WTC11 (cell line): ENCODE measurements at regions not wholly inside any gene's neighbourhood (a gene's known extent, or its start where the extent isn't known, plus 50 kb on each side); places are given as distances from the start of the nearest gene placed in this dataset.

Experiments used
- ATAC-seq: fragments of 200-7000 bp; cut with Tn5 transposase; 2 replicates; pipeline ENCODE4 v1.10.0; 2021; ENCODE audit warnings: mild to moderate bottlenecking, moderate library complexity
- CTCF ChIA-PET: fragments of 300-600 bp; sonication (Branson Sonifier 250); formaldehyde crosslinking; loops from one replicate; lab custom pipeline; 2021; ENCODE audit warnings: antibody characterized with exemption; lab: Charles Lee
- POLR2A ChIA-PET: fragments of 350-600 bp; sonication (Branson Sonifier 250); formaldehyde crosslinking; loops from one replicate; lab custom pipeline; 2021; ENCODE audit warnings: antibody characterized with exemption; lab: Charles Lee
- DNase-seq: peaks from one replicate; pipeline ENCODE4 v3.0.0; 2021; ENCODE audit warnings: low spot score
- H3K27ac Mint-ChIP-seq: 2 replicates; pipeline ENCODE4 v1.8.0; 2021; ENCODE audit warnings: mixed read lengths
- H3K27me3 Mint-ChIP-seq: 2 replicates; pipeline ENCODE4 v1.8.0; 2021; ENCODE audit warnings: low read depth, mild to moderate bottlenecking, moderate library complexity, mixed read lengths
- H3K36me3 Mint-ChIP-seq: 2 replicates; pipeline ENCODE4 v1.8.0; 2021; ENCODE audit warnings: mixed read lengths
- H3K4me1 Mint-ChIP-seq: 2 replicates; pipeline ENCODE4 v1.8.0; 2022; ENCODE audit warnings: mixed read lengths
- H3K4me3 Mint-ChIP-seq: 2 replicates; pipeline ENCODE4 v1.8.0; 2021; ENCODE audit warnings: mild to moderate bottlenecking, moderate library complexity, mixed read lengths
- H3K9me3 Mint-ChIP-seq: 2 replicates; pipeline ENCODE4 v1.8.0; 2021; ENCODE audit warnings: mixed read lengths
- AFF4 ChIP-seq: sonication (generic); formaldehyde crosslinking; IDR thresholded peaks from 2 replicates; pipeline ENCODE4 v1.8.1; 2023; ENCODE audit warnings: mild to moderate bottlenecking, missing genetic modification reagents, borderline replicate concordance
- AR ChIP-seq: fragments of 250-450 bp; sonication (Bioruptor Pico); IDR thresholded peaks from 2 replicates; pipeline ENCODE4 v1.9.0; 2021; ENCODE audit warnings: mild to moderate bottlenecking
- CDX4 ChIP-seq: fragments of 250-450 bp; sonication (Bioruptor Pico); IDR thresholded peaks from 2 replicates; pipeline ENCODE4 v1.9.0; 2021; ENCODE audit warnings: moderate library complexity, mild to moderate bottlenecking, inconsistent platforms, borderline replicate concordance
- E2F1 ChIP-seq: sonication (generic); formaldehyde crosslinking; IDR thresholded peaks from 2 replicates; pipeline ENCODE4 v1.8.0; 2022; ENCODE audit warnings: mild to moderate bottlenecking, missing genetic modification reagents
- HMGXB4 ChIP-seq: sonication (generic); formaldehyde crosslinking; IDR thresholded peaks from 2 replicates; pipeline ENCODE4 v1.8.1; 2023; ENCODE audit warnings: mild to moderate bottlenecking, moderate library complexity, missing genetic modification reagents
- JAZF1 ChIP-seq: fragments of 250-450 bp; sonication (Bioruptor Pico); IDR thresholded peaks from 2 replicates; pipeline ENCODE4 v1.9.0; 2021; ENCODE audit warnings: moderate library complexity, mild to moderate bottlenecking, inconsistent platforms
- KAT7 ChIP-seq: sonication (generic); formaldehyde crosslinking; IDR thresholded peaks from 2 replicates; pipeline ENCODE4 v1.8.1; 2023; ENCODE audit warnings: missing genetic modification reagents, mild to moderate bottlenecking, borderline replicate concordance
- PRDM15 ChIP-seq: sonication (generic); formaldehyde crosslinking; IDR thresholded peaks from 2 replicates; pipeline ENCODE4 v1.8.0; 2022; ENCODE audit warnings: missing genetic modification reagents
- TEAD1 ChIP-seq: sonication (generic); formaldehyde crosslinking; IDR thresholded peaks from 2 replicates; pipeline ENCODE4 v1.8.0; 2022; ENCODE audit warnings: mild to moderate bottlenecking, missing genetic modification reagents
- ZNF121 ChIP-seq: sonication (generic); formaldehyde crosslinking; IDR thresholded peaks from 2 replicates; pipeline ENCODE4 v1.8.0; 2023; ENCODE audit warnings: missing genetic modification reagents
- ZNF416 ChIP-seq: fragments of 250-450 bp; sonication (Bioruptor Pico); IDR thresholded peaks from 2 replicates; pipeline ENCODE4 v1.9.0; 2021; ENCODE audit warnings: mild to moderate bottlenecking, inconsistent platforms
- ZNF423 ChIP-seq: fragments of 250-450 bp; sonication (Bioruptor Pico); IDR thresholded peaks from 2 replicates; pipeline ENCODE4 v2.1.2; 2022; ENCODE audit warnings: mild to moderate bottlenecking, moderate library complexity
- TF ChIP-seq, protein P1 (sequence below): fragments of 250-450 bp; sonication (Bioruptor Pico); IDR thresholded peaks from 2 replicates; pipeline ENCODE4 v1.8.0; 2021; ENCODE audit warnings: mild to moderate bottlenecking
- TF ChIP-seq, protein P2 (sequence below): sonication (generic); formaldehyde crosslinking; IDR thresholded peaks from 2 replicates; pipeline ENCODE4 v1.8.1; 2022; ENCODE audit warnings: low read depth, missing genetic modification reagents, borderline replicate concordance
- TF ChIP-seq, protein P3 (sequence below): sonication (generic); formaldehyde crosslinking; IDR thresholded peaks from 2 replicates; pipeline ENCODE4 v1.8.1; 2023; ENCODE audit warnings: mild to moderate bottlenecking, missing genetic modification reagents, moderate library complexity

DNA sequence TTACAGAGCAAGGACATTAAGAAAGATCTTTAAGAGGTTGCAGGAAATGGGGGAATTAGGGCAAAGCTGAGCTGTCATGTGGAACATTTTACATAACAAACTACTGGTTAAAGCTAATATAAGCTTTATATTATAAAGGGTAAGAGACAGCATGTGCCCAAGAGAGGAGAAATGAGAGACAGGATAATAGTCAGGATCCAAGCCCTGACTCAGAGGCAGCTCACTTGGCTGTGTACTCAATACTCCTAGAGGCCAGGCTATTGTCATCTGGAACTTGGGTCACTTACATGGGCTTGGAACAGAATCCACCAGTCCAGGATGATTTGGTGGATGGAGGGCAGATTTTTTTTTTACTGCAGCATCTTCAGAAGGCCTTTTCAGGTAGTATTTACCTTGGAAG lies 418.6 kb upstream of the ZMIZ1 start (continued):
- TF ChIP-seq PRDM15 (CRISPR knock-in tag) = no peak

GRCh38 chr10:78651287-78651686 lies 417.5 kb upstream of the ZMIZ1 start:
- TF ChIP-seq ZNF423 (CRISPR knock-in tag) (no peak), JAZF1 (no peak), AR (CRISPR knock-in tag) (no peak), KAT7 (CRISPR knock-in tag) (no peak), ZNF121 (CRISPR knock-in tag) (no peak), AFF4 (CRISPR knock-in tag) (no peak), CDX4 (CRISPR knock-in tag) (no peak)
- TF ChIP-seq, protein P1, sequence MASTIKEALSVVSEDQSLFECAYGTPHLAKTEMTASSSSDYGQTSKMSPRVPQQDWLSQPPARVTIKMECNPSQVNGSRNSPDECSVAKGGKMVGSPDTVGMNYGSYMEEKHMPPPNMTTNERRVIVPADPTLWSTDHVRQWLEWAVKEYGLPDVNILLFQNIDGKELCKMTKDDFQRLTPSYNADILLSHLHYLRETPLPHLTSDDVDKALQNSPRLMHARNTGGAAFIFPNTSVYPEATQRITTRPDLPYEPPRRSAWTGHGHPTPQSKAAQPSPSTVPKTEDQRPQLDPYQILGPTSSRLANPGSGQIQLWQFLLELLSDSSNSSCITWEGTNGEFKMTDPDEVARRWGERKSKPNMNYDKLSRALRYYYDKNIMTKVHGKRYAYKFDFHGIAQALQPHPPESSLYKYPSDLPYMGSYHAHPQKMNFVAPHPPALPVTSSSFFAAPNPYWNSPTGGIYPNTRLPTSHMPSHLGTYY (CRISPR knock-in tag) = no peak
- Mint-ChIP-seq H3K36me3 (no peaks in the 10 kb centered on the region), H3K9me3 (peaks cover 5% of the 10 kb centered on the region; the same call in 1 of the 2 replicates), H3K27ac (no peak overlapping the region), H3K27me3 (no peaks in the 10 kb centered on the region; the same call in 1 of the 2 replicates), H3K4me1 (no peaks in the 10 kb centered on the region), H3K4me3 (no peak overlapping the region)
- ATAC-seq = no peak
- DNase-seq = no peak
- ChIA-PET CTCF (no interaction called here), POLR2A (no interaction called here)

DNA sequence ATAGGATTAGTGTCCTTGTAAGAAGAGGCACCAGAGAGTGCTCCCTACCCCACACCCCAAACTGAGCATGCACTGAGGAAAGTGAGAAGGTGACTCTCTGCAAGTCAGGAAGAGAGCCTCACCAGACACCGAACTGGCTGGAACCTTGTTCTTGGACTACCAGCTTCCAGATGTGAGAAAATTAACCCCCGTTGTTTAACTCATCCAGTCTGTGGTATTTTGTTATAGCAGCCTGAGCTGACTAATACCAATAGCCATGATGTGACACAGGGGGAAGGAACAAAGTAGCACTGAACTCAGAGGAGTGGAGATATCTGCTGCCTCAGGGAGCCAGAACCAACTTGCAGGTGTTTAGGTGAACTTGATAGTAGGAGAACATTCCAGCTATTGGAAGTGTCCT lies 415.2 kb upstream of the ZMIZ1 start:
- peaks cover 5% of the 10 kb centered on the region; the same call in 1 of the 2 replicates for H3K9me3 Mint-ChIP-seq
- no peak overlapping the region for H3K27ac Mint-ChIP-seq
- DNase-seq (no peak), ATAC-seq (no peak)
- no peaks in the 10 kb centered on the region for H3K4me1 Mint-ChIP-seq
- no peaks in the 10 kb centered on the region; the same call in 1 of the 2 replicates for H3K27me3 Mint-ChIP-seq
- no peak overlapping the region for H3K4me3 Mint-ChIP-seq
- ChIA-PET POLR2A (no interaction called here), CTCF (no interaction called here)
- no peaks in the 10 kb centered on the region for H3K36me3 Mint-ChIP-seq
- TF ChIP-seq TEAD1 (CRISPR knock-in tag) (no peak), E2F1 (CRISPR knock-in tag) (no peak), HMGXB4 (CRISPR knock-in tag) (no peak), ZNF416 (CRISPR knock-in tag) (no peak)
- TF ChIP-seq, protein P2, sequence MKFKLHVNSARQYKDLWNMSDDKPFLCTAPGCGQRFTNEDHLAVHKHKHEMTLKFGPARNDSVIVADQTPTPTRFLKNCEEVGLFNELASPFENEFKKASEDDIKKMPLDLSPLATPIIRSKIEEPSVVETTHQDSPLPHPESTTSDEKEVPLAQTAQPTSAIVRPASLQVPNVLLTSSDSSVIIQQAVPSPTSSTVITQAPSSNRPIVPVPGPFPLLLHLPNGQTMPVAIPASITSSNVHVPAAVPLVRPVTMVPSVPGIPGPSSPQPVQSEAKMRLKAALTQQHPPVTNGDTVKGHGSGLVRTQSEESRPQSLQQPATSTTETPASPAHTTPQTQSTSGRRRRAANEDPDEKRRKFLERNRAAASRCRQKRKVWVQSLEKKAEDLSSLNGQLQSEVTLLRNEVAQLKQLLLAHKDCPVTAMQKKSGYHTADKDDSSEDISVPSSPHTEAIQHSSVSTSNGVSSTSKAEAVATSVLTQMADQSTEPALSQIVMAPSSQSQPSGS = no peak
- TF ChIP-seq, protein P3, sequence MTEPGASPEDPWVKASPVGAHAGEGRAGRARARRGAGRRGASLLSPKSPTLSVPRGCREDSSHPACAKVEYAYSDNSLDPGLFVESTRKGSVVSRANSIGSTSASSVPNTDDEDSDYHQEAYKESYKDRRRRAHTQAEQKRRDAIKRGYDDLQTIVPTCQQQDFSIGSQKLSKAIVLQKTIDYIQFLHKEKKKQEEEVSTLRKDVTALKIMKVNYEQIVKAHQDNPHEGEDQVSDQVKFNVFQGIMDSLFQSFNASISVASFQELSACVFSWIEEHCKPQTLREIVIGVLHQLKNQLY (CRISPR knock-in tag) = no peak
